GM19467 (cell line): ENCODE measurements at regions not wholly inside any gene's neighbourhood (a gene's known extent, or its start where the extent isn't known, plus 50 kb on each side); places are given as distances from the start of the nearest gene placed in this dataset.
"Not testable (repeated sequence)": the region's sequence is repeated elsewhere in the genome, so short reads cannot be mapped to it uniquely, and the experiment has no call there.

Experiments used
- ATAC-seq: cut with Tn5 transposase; IDR thresholded peaks from one replicate; pipeline ENCODE4 v1.9.1; 2021; ENCODE audit warnings: mild to moderate bottlenecking, moderate library complexity; ENCODE audit not compliant: unreplicated experiment

GRCh38 chr4:89506866-89507491, 199.4 kb upstream of the GPRIN3 start:
- ATAC-seq = no peak

DNA sequence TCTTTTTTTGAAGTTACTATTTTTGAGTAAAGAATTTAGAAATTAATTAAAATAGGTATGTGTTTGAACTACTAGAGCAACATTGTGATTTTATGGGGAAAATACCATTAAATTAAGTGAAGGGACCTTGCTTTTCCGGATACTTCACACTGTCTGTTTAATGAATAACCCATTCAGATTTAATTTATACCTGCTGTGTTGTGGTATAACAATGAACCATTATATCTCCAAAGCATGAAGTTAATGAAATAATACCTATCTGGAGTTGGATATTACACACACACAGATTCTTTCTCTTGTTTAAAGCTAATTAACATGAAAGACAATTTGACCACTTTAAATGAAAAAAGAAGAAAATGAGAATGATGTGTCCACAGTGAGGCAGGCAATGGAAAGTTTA, 195.0 kb upstream of the GPRIN3 start:
- no peak for ATAC-seq

DNA sequence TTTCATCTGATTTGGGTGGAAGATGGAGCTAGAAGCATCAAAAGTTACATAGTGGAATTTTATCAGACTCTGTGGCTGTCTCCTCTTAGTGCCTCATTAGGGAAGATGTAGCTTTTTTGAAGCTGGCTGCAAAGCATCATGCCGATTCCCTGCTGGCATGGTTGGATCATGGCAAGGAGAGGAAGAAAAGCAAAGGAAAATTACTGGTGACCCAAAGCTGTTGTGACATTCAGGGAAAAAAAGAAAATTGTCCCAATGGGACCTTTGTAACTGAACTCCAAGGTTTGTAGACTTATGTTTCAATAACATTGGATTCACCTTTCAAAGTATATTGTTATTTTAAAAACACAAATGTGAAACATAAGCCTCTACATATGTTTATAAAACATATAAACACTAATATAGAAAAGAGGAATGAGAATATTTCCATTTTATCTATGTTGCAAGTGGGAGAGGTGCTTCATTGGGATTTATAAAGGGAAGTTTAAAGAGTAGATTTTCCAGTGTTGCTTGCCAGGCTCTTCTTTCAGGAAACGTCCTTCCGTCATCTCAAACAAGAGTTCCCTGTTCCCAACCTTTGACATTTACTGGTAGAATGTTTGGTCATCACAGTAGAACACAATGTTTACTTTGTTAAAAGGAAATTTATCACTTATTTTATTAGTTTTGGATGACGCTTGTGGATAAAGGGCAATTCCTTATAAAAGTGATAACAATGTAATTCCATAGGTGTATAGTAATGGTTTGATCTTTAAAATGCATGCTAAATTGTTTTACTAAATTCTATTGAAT, 190.1 kb upstream of the GPRIN3 start:
- no peak for ATAC-seq

DNA sequence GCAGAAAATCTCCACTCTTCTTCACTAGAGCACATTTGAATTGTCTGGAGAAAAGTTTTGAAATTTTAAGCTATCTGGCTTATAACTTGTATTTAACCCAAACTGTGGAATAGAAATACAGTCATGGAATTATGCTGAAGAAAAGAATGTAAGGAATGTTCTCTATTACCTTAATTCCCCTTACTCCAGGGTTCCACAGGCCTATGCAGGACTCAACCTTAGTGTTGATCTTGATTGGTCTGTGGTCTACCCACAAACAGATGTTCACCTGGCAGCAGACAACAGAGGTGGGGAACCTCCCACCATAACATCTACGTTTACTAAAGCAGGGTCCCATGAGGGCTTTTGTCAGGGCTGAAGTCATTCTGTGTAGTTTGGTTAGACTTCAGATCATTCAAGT, 189.3 kb upstream of the GPRIN3 start:
- ATAC-seq = no peak

- no peak for ATAC-seq
These were observed 185.8 kb upstream of the GPRIN3 start for GRCh38 chr4:89493367-89493766.

DNA sequence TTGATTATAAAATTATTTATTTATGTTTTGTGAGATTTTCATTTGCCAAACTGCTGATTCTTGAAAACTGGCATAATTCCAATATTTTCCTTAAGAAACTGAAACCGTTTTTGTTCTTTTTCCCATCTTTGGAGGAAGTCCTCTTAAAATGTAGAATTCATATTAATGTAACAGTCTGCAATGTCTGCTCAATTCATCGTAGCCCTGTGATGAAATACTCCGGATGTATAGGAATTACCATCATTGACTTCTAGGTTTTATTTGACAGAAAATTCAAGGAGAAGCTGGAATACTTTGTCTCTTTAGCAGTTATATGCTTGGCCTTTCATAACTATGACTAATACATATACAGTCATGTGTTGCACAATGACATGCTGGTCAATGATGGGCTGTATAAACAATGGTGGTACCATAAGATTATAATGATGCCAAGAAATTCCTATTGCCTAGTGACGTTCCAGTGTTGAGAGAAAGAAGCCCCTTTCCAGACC, 185.0 kb upstream of the GPRIN3 start:
- ATAC-seq = no peak

DNA sequence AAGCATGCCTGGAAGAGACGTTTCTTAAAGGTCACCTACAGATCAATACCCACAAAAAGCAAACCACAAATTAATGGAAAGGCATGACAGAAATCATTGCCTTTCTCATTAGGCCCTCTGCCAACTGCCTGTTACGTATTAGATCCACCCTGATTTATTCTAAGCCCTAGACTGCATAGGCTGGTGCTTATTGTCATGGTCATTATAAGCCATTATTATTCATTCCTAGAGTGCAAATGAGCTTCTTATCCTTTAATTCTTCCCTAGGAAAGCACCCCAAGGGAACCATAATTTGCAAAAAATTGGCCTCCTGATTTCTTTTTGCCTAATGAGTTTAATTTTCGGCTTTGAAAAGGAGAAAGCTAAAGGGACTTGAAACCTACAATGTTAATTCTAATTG, 184.2 kb upstream of the GPRIN3 start:
- no peak for ATAC-seq

- not testable (repeated sequence) for ATAC-seq
These were observed 182.4 kb upstream of the GPRIN3 start for GRCh38 chr4:89489921-89490431.

- no peak for ATAC-seq
These were observed 181.8 kb upstream of the GPRIN3 start for GRCh38 chr4:89489338-89489771.

DNA sequence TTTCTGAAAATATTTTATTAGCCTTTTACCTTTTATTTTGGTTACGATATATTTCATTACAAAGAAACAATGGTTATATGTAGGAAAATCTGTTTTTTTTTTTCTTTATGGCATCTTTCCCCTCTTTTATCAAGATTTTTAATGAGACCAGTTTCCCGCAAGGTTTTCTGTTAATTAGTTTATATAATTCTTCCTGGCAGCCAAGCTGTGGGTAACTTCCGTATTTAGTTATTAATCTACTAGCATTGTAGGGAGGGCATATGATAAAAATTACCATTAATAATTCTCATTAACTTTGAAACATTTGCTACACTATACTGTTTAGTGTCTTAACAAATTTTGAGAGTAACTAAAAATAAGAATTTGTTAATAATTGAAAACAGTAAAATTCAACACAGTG, 181.1 kb upstream of the GPRIN3 start:
- ATAC-seq = no peak

DNA sequence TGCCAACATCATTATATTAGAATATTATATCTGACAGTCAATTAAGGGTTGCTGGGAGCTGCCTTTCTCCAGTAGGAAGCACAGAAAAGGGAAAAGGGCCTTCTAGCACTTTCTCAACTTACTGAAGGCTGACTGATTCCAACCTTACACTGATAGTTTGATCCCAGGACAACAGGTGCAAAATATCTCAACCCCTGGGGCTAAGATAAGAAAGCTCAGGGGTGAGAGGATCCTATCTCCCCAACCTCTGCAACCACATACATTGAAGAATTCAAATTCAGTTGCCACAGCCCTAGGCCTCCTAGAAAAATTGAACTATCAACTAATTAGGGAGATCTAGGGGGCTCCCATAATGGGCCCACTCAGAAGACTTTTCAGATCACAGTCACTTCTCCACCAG, 179.1 kb upstream of the GPRIN3 start:
- no peak for ATAC-seq

- no peak for ATAC-seq
These were observed 178.4 kb upstream of the GPRIN3 start for GRCh38 chr4:89486042-89486441.

GRCh38 chr4:89483833-89484232, 176.2 kb upstream of the GPRIN3 start:
- ATAC-seq = no peak

- no peak for ATAC-seq
These were observed 175.5 kb upstream of the GPRIN3 start for GRCh38 chr4:89482926-89483595.

DNA sequence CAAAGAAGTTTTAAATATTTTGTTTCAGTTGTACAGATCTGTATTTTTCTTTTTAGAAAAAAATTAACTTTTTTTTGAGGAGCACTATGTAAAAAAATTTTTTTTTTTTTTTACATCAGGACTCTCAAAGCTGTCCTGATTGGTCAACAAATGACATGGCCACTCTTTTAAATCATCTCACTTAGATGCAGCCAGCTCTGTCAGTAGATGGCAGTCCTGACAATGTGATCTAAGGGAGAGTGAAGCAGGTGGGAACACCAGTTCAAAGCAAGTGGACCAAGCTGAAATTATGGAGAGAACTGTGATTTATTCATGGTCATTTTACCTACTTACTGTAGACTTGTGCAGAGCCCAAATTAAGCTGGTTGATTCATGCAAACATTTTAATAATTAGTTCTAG, 174.7 kb upstream of the GPRIN3 start:
- ATAC-seq = peak; percentile 83

GRCh38 chr4:89469930-89470375, 162.4 kb upstream of the GPRIN3 start:
- peak; percentile 86 for ATAC-seq

DNA sequence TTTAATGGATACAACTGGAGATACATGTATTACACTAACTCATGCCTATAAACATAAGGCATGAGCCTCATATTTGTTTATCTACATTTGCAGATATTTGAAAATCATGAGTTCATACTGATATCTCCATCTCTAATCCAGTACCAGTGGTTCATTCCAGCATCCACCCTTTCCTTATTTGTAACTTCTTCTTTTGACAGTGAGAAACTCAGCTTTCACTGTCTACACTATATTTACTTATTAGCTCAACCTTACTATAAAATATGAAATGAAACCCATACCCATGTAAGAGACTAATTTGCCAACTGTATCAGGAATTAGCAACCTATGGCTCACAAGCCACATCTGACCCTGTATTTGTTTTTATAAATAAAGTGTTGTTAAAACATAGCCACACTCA, 161.9 kb upstream of the GPRIN3 start:
- no peak for ATAC-seq

DNA sequence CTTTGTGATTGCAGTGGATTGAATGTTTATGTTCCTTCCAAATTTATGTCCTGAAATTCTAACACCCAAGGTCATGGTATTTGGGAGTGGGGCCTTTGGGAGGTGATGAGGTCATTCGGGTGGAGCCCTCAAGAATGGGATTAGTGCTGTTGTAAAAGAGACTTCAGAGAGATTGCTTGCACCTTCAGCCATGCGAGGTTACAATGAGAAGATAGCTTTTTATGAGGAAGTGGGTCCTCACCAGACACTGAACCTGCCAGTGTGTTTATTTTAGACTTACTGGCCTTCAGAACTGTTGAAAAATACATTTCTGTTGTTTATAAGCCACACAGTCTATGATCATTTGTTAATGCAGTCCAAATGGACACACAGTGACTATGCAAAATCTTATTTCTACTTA, 161.0 kb upstream of the GPRIN3 start:
- no peak for ATAC-seq

GRCh38 chr4:89463341-89463740, 155.7 kb upstream of the GPRIN3 start:
- no peak for ATAC-seq

DNA sequence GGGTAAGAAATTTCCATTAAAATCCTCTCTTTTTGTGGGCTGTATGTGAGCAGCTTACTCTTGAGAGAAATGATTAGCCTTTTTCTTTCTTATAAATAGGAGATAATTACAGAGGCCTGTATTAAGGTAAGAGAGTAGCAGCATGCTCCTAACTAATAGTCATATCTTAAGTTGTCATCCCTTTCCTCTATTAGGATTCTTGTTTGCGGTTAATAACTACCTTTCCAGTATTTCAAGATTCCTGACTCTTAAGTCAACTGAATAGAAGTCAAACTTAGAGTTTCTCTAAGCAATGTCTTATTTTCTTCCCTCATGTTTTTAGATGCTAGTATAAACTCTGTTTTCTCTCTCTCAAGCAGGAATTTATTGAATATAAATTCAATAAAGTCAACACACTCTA, 139.9 kb upstream of the GPRIN3 start:
- ATAC-seq = no peak

DNA sequence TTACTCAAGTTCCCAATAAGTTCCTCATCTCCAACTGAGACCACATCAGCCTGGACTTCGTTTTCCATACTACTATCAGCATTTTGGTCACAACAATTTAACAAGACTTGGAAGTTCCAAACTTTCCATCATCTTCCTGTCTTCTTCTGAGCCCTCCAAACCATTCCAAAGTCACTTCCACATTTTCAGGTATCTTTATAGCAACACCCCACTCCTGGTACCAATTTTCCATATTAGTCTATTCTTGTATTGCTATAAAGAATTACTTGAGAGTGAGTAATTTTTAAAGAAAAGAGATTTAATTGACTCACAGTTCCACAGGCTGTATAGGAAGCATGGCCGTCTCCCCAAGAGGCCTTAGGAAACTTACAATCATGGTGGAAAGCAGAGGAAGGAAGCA, 138.6 kb upstream of the GPRIN3 start:
- ATAC-seq = no peak

DNA sequence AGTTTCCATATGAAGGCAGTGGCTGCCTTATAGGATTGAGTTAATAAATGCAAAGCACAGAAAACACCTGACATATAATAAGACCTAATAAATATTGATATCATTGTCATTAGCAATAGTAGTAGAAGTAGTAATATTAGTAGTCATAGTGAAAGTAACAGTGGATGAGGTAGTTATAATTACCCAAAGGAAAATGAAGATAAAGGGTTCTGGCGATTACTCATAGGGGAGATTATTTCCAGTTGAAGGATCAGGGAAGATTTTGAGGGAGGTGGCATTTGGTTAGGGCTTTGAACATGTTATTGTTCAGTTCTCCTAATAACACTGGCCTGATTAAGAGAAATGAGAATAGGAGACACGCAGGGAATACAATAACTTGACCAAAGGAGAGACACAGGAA, 131.9 kb upstream of the GPRIN3 start:
- no peak for ATAC-seq
